ENCODE measurements at regions not wholly inside any gene's neighbourhood (a gene's known extent, or its start where the extent isn't known, plus 50 kb on each side); places are given as distances from the start of the nearest gene placed in this dataset.
A peak's percentile ranks its signal among the peaks of the same experiment; 100 is the strongest.

DNA sequence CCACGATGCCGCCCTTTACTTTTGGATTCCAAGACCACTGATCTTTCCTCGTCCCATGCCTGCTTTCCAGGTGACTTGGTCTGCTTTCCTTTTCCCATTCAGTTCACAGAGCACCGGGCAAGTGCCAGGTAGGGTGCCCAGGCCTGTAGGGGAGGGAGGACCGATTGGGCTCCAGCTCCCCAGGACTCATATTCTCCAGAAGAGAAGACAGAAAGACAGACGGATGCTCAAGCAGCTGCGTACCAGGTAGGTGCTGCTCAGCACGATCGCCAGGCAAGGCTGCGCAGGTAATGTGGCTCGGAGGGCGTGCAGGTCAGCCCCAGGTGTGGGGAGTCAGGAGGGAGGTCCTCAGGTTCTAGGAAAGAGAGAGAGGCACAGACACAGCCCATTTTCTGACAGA, 67.5 kb upstream of the ZNF423 start:
- no peak for DNase-seq (ENCODE audit: low read depth in 4 of 6, low spot score in 6 of 6)
- H3K27me3 ChIP-seq (ENCODE audit: control insufficient read depth, insufficient read depth, low read length): no peaks in the 10 kb centered on the region
- no peak overlapping the region for H3K27ac ChIP-seq (ENCODE audit: low read depth, low read length)
- no peak overlapping the region for H3K4me3 ChIP-seq (ENCODE audit: low read depth, low read length)
- 97% methylated on average over 11 of the region's 12 CpGs for WGBS (ENCODE audit: insufficient coverage)
- H3K4me1 ChIP-seq (ENCODE audit: control insufficient read depth, insufficient read depth, low read length): peaks cover 8% of the 10 kb centered on the region
- H3K36me3 ChIP-seq (ENCODE audit: control insufficient read depth, insufficient read depth, low read length): no peaks in the 10 kb centered on the region
- H3K9me3 ChIP-seq (ENCODE audit: control insufficient read depth, insufficient read depth, low read length): no peaks in the 10 kb centered on the region

DNA sequence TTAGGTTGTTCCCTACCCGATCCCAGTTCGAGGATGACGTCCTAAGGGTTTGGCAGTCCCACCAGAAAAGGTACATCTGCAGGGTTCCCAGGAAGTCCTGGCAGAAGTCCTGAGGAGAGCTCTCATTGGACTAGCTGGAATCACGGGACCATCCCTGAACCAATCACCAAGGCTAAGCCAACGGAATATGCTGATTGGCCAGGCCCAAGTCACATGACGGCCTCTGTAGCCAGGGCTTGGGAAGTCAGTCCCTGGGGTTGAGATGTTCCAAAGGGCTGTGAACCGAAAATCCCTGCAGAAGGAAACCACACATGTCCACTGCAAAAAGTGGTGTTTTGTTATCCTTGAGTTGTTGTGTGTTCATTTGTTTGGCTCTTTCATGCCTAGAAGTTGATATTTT, 68.2 kb upstream of the ZNF423 start:
- WGBS (ENCODE audit: insufficient coverage): 91% methylated on average over 7 of the region's 7 CpGs
- Histone ChIP-seq H3K27me3 (ENCODE audit: control insufficient read depth, insufficient read depth, low read length) (no peaks in the 10 kb centered on the region), H3K9me3 (ENCODE audit: control insufficient read depth, insufficient read depth, low read length) (no peaks in the 10 kb centered on the region), H3K4me3 (ENCODE audit: low read depth, low read length) (no peak overlapping the region), H3K27ac (ENCODE audit: low read depth, low read length) (no peak overlapping the region), H3K4me1 (ENCODE audit: control insufficient read depth, insufficient read depth, low read length) (peaks cover 8% of the 10 kb centered on the region), H3K36me3 (ENCODE audit: control insufficient read depth, insufficient read depth, low read length) (no peaks in the 10 kb centered on the region)
- no peak for DNase-seq (ENCODE audit: low read depth in 4 of 6, low spot score in 6 of 6)

DNA sequence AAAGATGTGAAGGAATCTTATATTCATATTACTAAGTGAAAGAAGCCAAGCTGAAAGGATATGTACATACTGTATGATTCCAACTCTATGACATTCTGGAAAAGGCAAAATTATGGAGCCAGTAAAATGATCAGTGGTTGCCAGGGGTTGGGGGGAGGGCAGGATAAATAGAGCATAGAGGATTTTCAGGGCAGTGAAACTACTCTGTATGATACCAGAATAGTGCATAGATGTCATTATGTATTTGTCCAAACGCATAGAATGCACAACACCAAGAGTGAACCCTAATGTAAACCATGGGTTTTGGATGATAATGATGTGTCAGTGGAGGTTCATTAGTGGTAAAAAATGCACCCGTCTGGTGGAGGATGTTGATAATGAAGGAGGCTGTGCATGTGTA, 71.0 kb upstream of the ZNF423 start:
- no peak for DNase-seq (ENCODE audit: low read depth in 4 of 6, low spot score in 6 of 6)
- Histone ChIP-seq H3K4me3 (ENCODE audit: low read depth, low read length) (no peak overlapping the region), H3K27me3 (ENCODE audit: control insufficient read depth, insufficient read depth, low read length) (no peaks in the 10 kb centered on the region), H3K9me3 (ENCODE audit: control insufficient read depth, insufficient read depth, low read length) (no peaks in the 10 kb centered on the region), H3K36me3 (ENCODE audit: control insufficient read depth, insufficient read depth, low read length) (no peaks in the 10 kb centered on the region), H3K27ac (ENCODE audit: low read depth, low read length) (no peak overlapping the region), H3K4me1 (ENCODE audit: control insufficient read depth, insufficient read depth, low read length) (peaks cover 2% of the 10 kb centered on the region)
- WGBS (ENCODE audit: insufficient coverage): no CpG with 5 or more reads among the region's 2 CpGs

DNA sequence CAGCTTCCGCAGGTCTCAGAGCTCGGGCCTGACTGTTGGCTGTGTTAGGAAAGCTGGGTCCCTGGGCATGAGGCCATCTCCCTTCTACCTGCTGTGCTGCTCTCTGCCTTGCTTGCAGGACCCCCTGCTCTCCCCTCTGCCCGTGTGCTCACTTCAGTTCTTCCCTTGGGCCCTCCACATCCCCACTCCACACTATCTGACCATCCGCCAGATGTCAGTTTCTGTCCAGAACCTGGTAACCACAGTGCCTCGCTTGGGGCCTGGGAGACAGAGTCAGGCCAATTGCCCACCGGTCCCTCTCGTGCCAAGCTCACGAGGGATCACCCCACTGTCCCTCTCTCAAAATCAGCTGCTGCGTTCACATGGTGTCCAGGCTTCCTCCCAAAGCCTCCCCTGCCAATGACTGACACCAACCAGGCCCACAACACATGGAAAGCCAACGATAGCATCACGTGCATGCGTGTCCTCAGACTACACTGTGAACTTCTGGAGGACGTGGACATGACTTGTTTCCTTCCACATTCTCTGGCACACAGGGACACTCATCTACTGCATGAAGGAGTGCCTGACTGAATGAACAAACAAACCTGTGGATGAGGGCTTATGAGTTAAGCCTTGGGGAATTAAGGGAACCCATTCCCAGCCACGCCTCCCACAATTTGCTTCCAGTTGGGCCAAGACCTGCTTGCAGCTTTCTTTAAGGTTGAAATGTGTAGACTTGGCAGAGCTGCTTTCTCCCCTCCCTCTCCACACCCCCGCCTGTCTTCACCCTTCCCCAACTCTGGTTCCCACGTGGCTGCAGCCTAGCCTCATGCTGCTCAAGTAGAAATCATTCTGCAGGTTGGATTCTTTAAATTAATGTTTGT, 72.5 kb upstream of the ZNF423 start:
- H3K27ac ChIP-seq (ENCODE audit: low read depth, low read length): no peak overlapping the region
- peaks cover 3% of the 10 kb centered on the region for H3K4me1 ChIP-seq (ENCODE audit: control insufficient read depth, insufficient read depth, low read length)
- no peaks in the 10 kb centered on the region for H3K27me3 ChIP-seq (ENCODE audit: control insufficient read depth, insufficient read depth, low read length)
- no peak overlapping the region for H3K4me3 ChIP-seq (ENCODE audit: low read depth, low read length)
- no peaks in the 10 kb centered on the region for H3K9me3 ChIP-seq (ENCODE audit: control insufficient read depth, insufficient read depth, low read length)
- no peak for DNase-seq (ENCODE audit: low read depth in 4 of 6, low spot score in 6 of 6)
- 84% methylated on average over 11 of the region's 16 CpGs for WGBS (ENCODE audit: insufficient coverage)
- H3K36me3 ChIP-seq (ENCODE audit: control insufficient read depth, insufficient read depth, low read length): no peaks in the 10 kb centered on the region

DNA sequence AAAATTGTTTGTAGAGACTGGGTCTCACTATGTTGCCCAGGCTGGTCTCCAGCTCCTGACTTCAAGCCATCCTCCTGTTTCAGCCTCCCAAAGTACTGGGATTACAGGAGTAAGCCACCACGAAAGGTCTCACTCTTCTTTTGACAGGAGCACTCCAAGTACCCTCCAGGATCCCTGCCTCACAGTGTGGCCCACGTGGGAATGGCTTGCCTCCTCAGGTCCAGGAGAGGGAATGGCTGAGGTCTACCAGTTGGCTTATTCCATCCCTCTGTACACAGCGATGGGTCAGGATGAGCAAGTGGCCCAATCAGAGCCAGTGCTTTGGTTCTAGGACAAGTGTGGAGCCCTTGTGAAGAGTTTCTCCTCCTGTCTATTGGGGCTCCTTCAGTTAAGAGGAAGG, 73.7 kb upstream of the ZNF423 start:
- H3K9me3 ChIP-seq (ENCODE audit: control insufficient read depth, insufficient read depth, low read length): no peaks in the 10 kb centered on the region
- no peak for DNase-seq (ENCODE audit: low read depth in 4 of 6, low spot score in 6 of 6)
- no peaks in the 10 kb centered on the region for H3K27me3 ChIP-seq (ENCODE audit: control insufficient read depth, insufficient read depth, low read length)
- WGBS (ENCODE audit: insufficient coverage): 93% methylated on average over 3 of the region's 3 CpGs
- no peak overlapping the region for H3K4me3 ChIP-seq (ENCODE audit: low read depth, low read length)
- H3K4me1 ChIP-seq (ENCODE audit: control insufficient read depth, insufficient read depth, low read length): peaks cover 3% of the 10 kb centered on the region
- no peak overlapping the region for H3K27ac ChIP-seq (ENCODE audit: low read depth, low read length)
- no peaks in the 10 kb centered on the region for H3K36me3 ChIP-seq (ENCODE audit: control insufficient read depth, insufficient read depth, low read length)

DNA sequence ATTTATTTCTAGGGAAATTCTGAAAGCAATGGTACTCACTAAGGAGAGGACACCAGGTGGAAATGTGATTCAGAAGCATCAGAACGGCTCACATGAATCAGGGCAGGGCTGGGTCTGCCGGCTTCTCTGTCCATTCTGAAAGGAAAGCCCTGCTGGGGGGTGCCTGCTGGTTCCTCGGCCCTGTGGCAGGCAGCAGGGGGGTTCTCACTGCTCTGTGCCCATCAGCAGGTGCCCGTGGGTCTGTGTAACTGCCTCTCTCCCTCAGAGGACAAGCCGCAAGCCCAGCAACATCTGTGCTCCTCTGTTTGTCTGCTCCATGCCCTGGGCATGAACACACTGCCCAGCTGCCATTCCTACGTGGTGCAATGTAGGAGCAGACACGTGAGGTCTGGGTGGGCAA, 74.9 kb upstream of the ZNF423 start:
- 57% methylated on average over 6 of the region's 7 CpGs for WGBS (ENCODE audit: insufficient coverage)
- no peaks in the 10 kb centered on the region for H3K36me3 ChIP-seq (ENCODE audit: control insufficient read depth, insufficient read depth, low read length)
- no peaks in the 10 kb centered on the region for H3K27me3 ChIP-seq (ENCODE audit: control insufficient read depth, insufficient read depth, low read length)
- DNase-seq (ENCODE audit: low read depth in 4 of 6, low spot score in 6 of 6): no peak
- no peaks in the 10 kb centered on the region for H3K9me3 ChIP-seq (ENCODE audit: control insufficient read depth, insufficient read depth, low read length)
- H3K4me1 ChIP-seq (ENCODE audit: control insufficient read depth, insufficient read depth, low read length): peaks cover 3% of the 10 kb centered on the region
- no peak overlapping the region for H3K27ac ChIP-seq (ENCODE audit: low read depth, low read length)
- no peak overlapping the region for H3K4me3 ChIP-seq (ENCODE audit: low read depth, low read length)

DNA sequence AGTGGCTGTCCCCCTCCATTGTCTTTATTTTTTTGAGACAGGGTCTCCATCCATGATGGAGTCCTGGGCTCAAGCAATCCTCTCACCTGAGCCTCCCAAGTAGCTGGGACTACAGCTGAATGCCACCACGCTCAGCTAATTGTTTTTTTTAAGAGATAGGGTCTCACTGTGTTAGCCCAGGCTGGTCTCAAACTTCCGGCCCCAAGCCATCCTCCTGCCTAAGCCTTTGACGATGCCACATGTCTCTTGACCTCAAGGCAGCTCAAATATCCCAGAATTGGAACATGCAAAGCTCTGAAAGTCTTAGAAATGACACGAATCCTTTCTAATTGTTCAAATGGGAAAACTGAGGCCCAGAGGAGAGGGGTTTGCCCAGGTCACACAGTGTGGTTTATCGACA, 75.4 kb upstream of the ZNF423 start:
- H3K36me3 ChIP-seq (ENCODE audit: control insufficient read depth, insufficient read depth, low read length): no peaks in the 10 kb centered on the region
- no peaks in the 10 kb centered on the region for H3K27me3 ChIP-seq (ENCODE audit: control insufficient read depth, insufficient read depth, low read length)
- H3K9me3 ChIP-seq (ENCODE audit: control insufficient read depth, insufficient read depth, low read length): no peaks in the 10 kb centered on the region
- peaks cover 3% of the 10 kb centered on the region for H3K4me1 ChIP-seq (ENCODE audit: control insufficient read depth, insufficient read depth, low read length)
- WGBS (ENCODE audit: insufficient coverage): 88% methylated on average over 4 of the region's 5 CpGs
- no peak overlapping the region for H3K4me3 ChIP-seq (ENCODE audit: low read depth, low read length)
- no peak for DNase-seq (ENCODE audit: low read depth in 4 of 6, low spot score in 6 of 6)
- H3K27ac ChIP-seq (ENCODE audit: low read depth, low read length): no peak overlapping the region

DNA sequence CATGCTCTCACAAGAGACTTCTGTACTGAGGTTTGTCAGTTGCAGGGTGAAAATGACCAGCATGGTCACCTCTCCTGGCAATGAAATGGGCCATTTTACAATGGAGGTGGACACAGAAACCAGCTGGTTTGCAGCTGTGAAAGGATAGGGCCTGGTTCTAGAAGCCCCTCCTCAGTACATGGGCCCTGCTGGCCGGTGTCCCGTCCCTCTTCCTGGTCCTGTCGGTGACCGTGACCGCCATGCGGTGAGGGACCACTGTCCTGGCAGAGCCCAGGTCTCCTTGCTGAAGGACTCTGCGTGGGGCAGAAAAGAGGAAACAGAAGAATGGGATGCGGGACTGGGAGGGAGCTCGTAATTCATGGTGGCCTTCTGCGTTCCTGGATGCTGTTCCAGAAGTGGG, 76.0 kb upstream of the ZNF423 start:
- Histone ChIP-seq H3K9me3 (ENCODE audit: control insufficient read depth, insufficient read depth, low read length) (no peaks in the 10 kb centered on the region), H3K36me3 (ENCODE audit: control insufficient read depth, insufficient read depth, low read length) (no peaks in the 10 kb centered on the region), H3K4me3 (ENCODE audit: low read depth, low read length) (no peak overlapping the region), H3K4me1 (ENCODE audit: control insufficient read depth, insufficient read depth, low read length) (peaks cover 3% of the 10 kb centered on the region), H3K27ac (ENCODE audit: low read depth, low read length) (no peak overlapping the region), H3K27me3 (ENCODE audit: control insufficient read depth, insufficient read depth, low read length) (no peaks in the 10 kb centered on the region)
- 82% methylated on average over 5 of the region's 10 CpGs for WGBS (ENCODE audit: insufficient coverage)
- no peak for DNase-seq (ENCODE audit: low read depth in 4 of 6, low spot score in 6 of 6)

DNA sequence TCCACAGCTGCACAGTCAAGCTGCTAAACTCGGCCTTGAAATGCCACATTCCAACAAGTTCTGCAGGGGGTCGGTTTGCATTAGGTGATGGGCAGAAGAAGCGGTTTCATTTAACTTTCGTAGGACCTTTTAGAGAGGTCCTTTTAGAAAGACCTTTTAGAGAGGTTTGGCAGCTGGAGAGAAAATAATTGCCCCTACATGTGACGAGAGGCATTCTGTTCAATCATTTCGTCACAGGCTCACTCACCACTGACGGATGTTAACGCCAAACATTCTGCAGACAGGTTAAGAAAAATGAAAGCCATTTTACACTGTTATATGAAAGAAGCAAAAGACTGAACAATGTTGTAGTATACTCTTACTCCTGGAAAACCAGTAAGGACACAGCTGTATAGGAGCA, 76.5 kb upstream of the ZNF423 start:
- Histone ChIP-seq H3K9me3 (ENCODE audit: control insufficient read depth, insufficient read depth, low read length) (no peaks in the 10 kb centered on the region), H3K4me3 (ENCODE audit: low read depth, low read length) (no peak overlapping the region), H3K27ac (ENCODE audit: low read depth, low read length) (peak overlapping the region; percentile 6), H3K27me3 (ENCODE audit: control insufficient read depth, insufficient read depth, low read length) (no peaks in the 10 kb centered on the region), H3K4me1 (ENCODE audit: control insufficient read depth, insufficient read depth, low read length) (peaks cover 3% of the 10 kb centered on the region), H3K36me3 (ENCODE audit: control insufficient read depth, insufficient read depth, low read length) (no peaks in the 10 kb centered on the region)
- 58% methylated on average over 3 of the region's 8 CpGs for WGBS (ENCODE audit: insufficient coverage)
- no peak for DNase-seq (ENCODE audit: low read depth in 4 of 6, low spot score in 6 of 6)

DNA sequence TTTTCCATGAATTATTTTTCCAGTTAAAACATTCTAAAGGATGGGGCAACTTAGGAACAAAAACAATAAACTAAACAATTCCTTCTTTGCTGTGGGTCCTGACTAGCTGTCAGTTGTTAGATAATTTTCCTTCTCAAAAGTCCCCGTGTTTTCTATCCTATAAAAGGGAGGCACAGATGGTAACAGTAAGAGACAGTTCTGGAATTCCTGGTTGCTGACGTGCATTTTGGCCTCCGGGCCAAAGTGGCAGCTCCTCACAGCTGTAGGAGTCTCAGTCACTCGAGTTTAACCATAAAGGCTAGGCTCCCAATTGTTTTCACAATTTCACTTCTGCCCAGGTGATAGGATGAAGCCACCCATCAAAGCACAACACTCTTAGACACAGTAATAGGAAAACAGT, 77.0 kb upstream of the ZNF423 start:
- peak in 1 of 6 donors; percentile 30 for DNase-seq (ENCODE audit: low read depth in 4 of 6, low spot score in 6 of 6)
- H3K36me3 ChIP-seq (ENCODE audit: control insufficient read depth, insufficient read depth, low read length): no peaks in the 10 kb centered on the region
- peaks cover 3% of the 10 kb centered on the region for H3K4me1 ChIP-seq (ENCODE audit: control insufficient read depth, insufficient read depth, low read length)
- H3K27me3 ChIP-seq (ENCODE audit: control insufficient read depth, insufficient read depth, low read length): no peaks in the 10 kb centered on the region
- no peak overlapping the region for H3K27ac ChIP-seq (ENCODE audit: low read depth, low read length)
- WGBS (ENCODE audit: insufficient coverage): 28% methylated on average over 3 of the region's 4 CpGs
- H3K4me3 ChIP-seq (ENCODE audit: low read depth, low read length): no peak overlapping the region
- no peaks in the 10 kb centered on the region for H3K9me3 ChIP-seq (ENCODE audit: control insufficient read depth, insufficient read depth, low read length)

All from spinal cord (tissue), 9 donors.